ENCODE measurements at regions not wholly inside any gene's neighbourhood (a gene's known extent, or its start where the extent isn't known, plus 50 kb on each side); places are given as distances from the start of the nearest gene placed in this dataset.

DNA sequence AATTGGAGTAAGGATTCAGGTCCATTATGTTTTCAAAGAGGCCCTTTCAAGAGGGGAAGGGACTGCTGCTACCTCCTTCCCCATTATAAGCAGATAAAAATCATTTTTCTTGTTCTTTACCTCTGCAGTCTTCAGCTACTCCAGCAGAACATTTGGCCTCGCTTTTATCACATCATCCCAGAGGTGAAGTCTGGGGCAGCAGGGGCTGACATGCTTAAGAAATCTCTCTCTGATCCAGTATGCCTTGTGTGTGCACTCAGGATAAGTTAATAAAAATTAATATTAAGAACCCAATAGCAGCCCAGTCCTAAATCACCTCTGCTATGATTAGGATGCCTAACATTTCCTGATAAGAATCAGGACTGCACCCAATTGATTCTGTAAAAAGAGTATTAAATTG, 306.9 kb upstream of the NREP start:
- TF ChIP-seq POLR2A (IDR thresholded peaks at IDR 0.05; ENCODE audit: low read depth, low read length) (no peak), POLR2AphosphoS5 (IDR thresholded peaks at IDR 0.05; ENCODE audit: low read depth, low read length) (no peak)
